ENCODE measurements at regions not wholly inside any gene's neighbourhood (a gene's known extent, or its start where the extent isn't known, plus 50 kb on each side); places are given as distances from the start of the nearest gene placed in this dataset.

- H3K36me3 ChIP-seq: no peaks in the 10 kb centered on the region
- no peak for TF ChIP-seq CTCF (IDR thresholded peaks at IDR 0.05; ENCODE audit: low read depth, low read length)
- no peak for DNase-seq
- H3K4me1 ChIP-seq: no peaks in the 10 kb centered on the region
- no peak overlapping the region for H3K4me3 ChIP-seq (ENCODE audit: low read depth, low read length)
- no peaks in the 10 kb centered on the region for H3K27me3 ChIP-seq
- H3K9me3 ChIP-seq: no peaks in the 10 kb centered on the region
Measured at GRCh38 chr15:92772061-92772460, 116.5 kb upstream of the FAM174B start.

GRCh38 chr15:92772626-92773244, 117.2 kb upstream of the FAM174B start:
- no peak overlapping the region for H3K4me3 ChIP-seq (ENCODE audit: low read depth, low read length)
- H3K36me3 ChIP-seq: no peaks in the 10 kb centered on the region
- DNase-seq: no peak
- no peaks in the 10 kb centered on the region for H3K27me3 ChIP-seq
- no peak for TF ChIP-seq CTCF (IDR thresholded peaks at IDR 0.05; ENCODE audit: low read depth, low read length)
- H3K4me1 ChIP-seq: no peaks in the 10 kb centered on the region
- H3K9me3 ChIP-seq: no peaks in the 10 kb centered on the region

GRCh38 chr15:92773340-92773739, 117.8 kb upstream of the FAM174B start:
- H3K36me3 ChIP-seq: no peaks in the 10 kb centered on the region
- TF ChIP-seq CTCF (IDR thresholded peaks at IDR 0.05; ENCODE audit: low read depth, low read length): no peak
- no peak for DNase-seq

GRCh38 chr15:92779874-92780273, 120.2 kb upstream of the CHD2 start:
- Histone ChIP-seq H3K4me3 (ENCODE audit: low read depth, low read length) (no peak overlapping the region), H3K36me3 (no peaks in the 10 kb centered on the region), H3K9me3 (no peaks in the 10 kb centered on the region; the same call in 1 of the 2 replicates), H3K4me1 (no peaks in the 10 kb centered on the region), H3K27me3 (no peaks in the 10 kb centered on the region)
- no peak for TF ChIP-seq CTCF (IDR thresholded peaks at IDR 0.05; ENCODE audit: low read depth, low read length)
- DNase-seq: no peak

More at GRCh38 chr15:92773340-92773739, 117.8 kb upstream of the FAM174B start:
- no peaks in the 10 kb centered on the region for H3K9me3 ChIP-seq
- H3K4me1 ChIP-seq: no peaks in the 10 kb centered on the region
- no peak overlapping the region for H3K4me3 ChIP-seq (ENCODE audit: low read depth, low read length)
- H3K27me3 ChIP-seq: no peaks in the 10 kb centered on the region

GRCh38 chr15:92780843-92781242, 119.3 kb upstream of the CHD2 start:
- H3K4me3 ChIP-seq (ENCODE audit: low read depth, low read length): no peak overlapping the region
- H3K27me3 ChIP-seq: no peaks in the 10 kb centered on the region
- no peaks in the 10 kb centered on the region for H3K4me1 ChIP-seq
- no peaks in the 10 kb centered on the region for H3K36me3 ChIP-seq
- no peaks in the 10 kb centered on the region; the same call in 1 of the 2 replicates for H3K9me3 ChIP-seq
- TF ChIP-seq CTCF (IDR thresholded peaks at IDR 0.05; ENCODE audit: low read depth, low read length): no peak
- peak; percentile 26 for DNase-seq

GRCh38 chr15:92781925-92782453, 118.1 kb upstream of the CHD2 start:
- H3K36me3 ChIP-seq: no peaks in the 10 kb centered on the region
- no peaks in the 10 kb centered on the region for H3K27me3 ChIP-seq
- no peak for DNase-seq
- H3K4me3 ChIP-seq (ENCODE audit: low read depth, low read length): no peak overlapping the region
- H3K4me1 ChIP-seq: no peaks in the 10 kb centered on the region
- no peaks in the 10 kb centered on the region; the same call in 1 of the 2 replicates for H3K9me3 ChIP-seq
- no peak for TF ChIP-seq CTCF (IDR thresholded peaks at IDR 0.05; ENCODE audit: low read depth, low read length)

Data from BE2C (cell line).